Loucy (cell line): ENCODE measurements at regions not wholly inside any gene's neighbourhood (a gene's known extent, or its start where the extent isn't known, plus 50 kb on each side); places are given as distances from the start of the nearest gene placed in this dataset.

ENCODE experiments used
- H2AFZ ChIP-seq: fragments of 200-600 bp; sonication (generic); 2 replicates; pipeline ENCODE4 v1.6.0; 2016; ENCODE audit warnings: antibody characterized with exemption, mild to moderate bottlenecking, low read length, moderate library complexity
- H3F3A ChIP-seq: fragments of 200-600 bp; 2 replicates; pipeline ENCODE4 v1.6.0; 2016; ENCODE audit warnings: antibody characterized with exemption, low read depth, mild to moderate bottlenecking
- H3K27me3 ChIP-seq: fragments of 200-600 bp; sonication (generic); 2 replicates; pipeline ENCODE4 v1.6.1; 2014; ENCODE audit warnings: low read length, mild to moderate bottlenecking; ENCODE audit not compliant: insufficient read depth, poor library complexity, severe bottlenecking
- H3K36me3 ChIP-seq: fragments of 200-600 bp; sonication (generic); 2 replicates; pipeline ENCODE4 v1.6.1; 2016; ENCODE audit warnings: low read length; ENCODE audit not compliant: insufficient read depth
- H3K4me1 ChIP-seq: fragments of 200-600 bp; sonication (generic); 2 replicates; pipeline ENCODE4 v1.5.1; 2014; ENCODE audit warnings: low read length, mild to moderate bottlenecking; ENCODE audit not compliant: insufficient read depth, poor library complexity, severe bottlenecking
- H3K4me2 ChIP-seq: fragments of 200-600 bp; sonication (generic); 2 replicates; pipeline ENCODE4 v1.6.0; 2014; ENCODE audit warnings: antibody characterized with exemption, low read length, low read depth, mild to moderate bottlenecking; ENCODE audit not compliant: poor library complexity, severe bottlenecking
- H3K4me3 ChIP-seq: fragments of 200-600 bp; sonication (generic); 2 replicates; pipeline ENCODE4 v1.5.1; 2014; ENCODE audit warnings: low read length, mild to moderate bottlenecking, mixed read lengths; ENCODE audit not compliant: poor library complexity, severe bottlenecking
- H3K79me2 ChIP-seq: fragments of 200-600 bp; sonication (generic); 2 replicates; pipeline ENCODE4 v1.6.1; 2014; ENCODE audit warnings: low read length; ENCODE audit not compliant: insufficient read depth
- H3K9ac ChIP-seq: fragments of 200-600 bp; sonication (generic); 2 replicates; pipeline ENCODE4 v1.6.0; 2014; ENCODE audit warnings: mild to moderate bottlenecking, low read depth, low read length, moderate library complexity; ENCODE audit not compliant: poor library complexity, severe bottlenecking
- H3K9me2 ChIP-seq: fragments of 200-600 bp; sonication (generic); replicated peaks from 2 replicates; pipeline ENCODE4 v1.6.1; 2016; ENCODE audit warnings: low read depth, low read length, mixed read lengths
- H3K9me3 ChIP-seq: fragments of 200-600 bp; sonication (generic); 2 replicates; pipeline ENCODE4 v1.6.1; 2014; ENCODE audit warnings: mild to moderate bottlenecking, antibody characterized with exemption, low read length, low read depth; ENCODE audit not compliant: insufficient read depth
- H4K20me1 ChIP-seq: fragments of 200-600 bp; sonication (generic); 2 replicates; pipeline ENCODE4 v1.6.0; 2014; ENCODE audit warnings: antibody characterized with exemption, low read length, mild to moderate bottlenecking; ENCODE audit not compliant: insufficient read depth, poor library complexity, severe bottlenecking
- EZH2phosphoT487 ChIP-seq: fragments of 200-600 bp; IDR thresholded peaks from 2 replicates; pipeline ENCODE4 v1.6.1; 2018; ENCODE audit warnings: antibody characterized with exemption, mild to moderate bottlenecking, moderate library complexity, borderline replicate concordance
- TF ChIP-seq, protein P1 (sequence below): fragments of 200-600 bp; sonication (generic); conservative IDR thresholded peaks from 2 replicates; pipeline ENCODE4 v1.5.1; 2014; ENCODE audit warnings: mild to moderate bottlenecking, antibody characterized with exemption, low read length

DNA sequence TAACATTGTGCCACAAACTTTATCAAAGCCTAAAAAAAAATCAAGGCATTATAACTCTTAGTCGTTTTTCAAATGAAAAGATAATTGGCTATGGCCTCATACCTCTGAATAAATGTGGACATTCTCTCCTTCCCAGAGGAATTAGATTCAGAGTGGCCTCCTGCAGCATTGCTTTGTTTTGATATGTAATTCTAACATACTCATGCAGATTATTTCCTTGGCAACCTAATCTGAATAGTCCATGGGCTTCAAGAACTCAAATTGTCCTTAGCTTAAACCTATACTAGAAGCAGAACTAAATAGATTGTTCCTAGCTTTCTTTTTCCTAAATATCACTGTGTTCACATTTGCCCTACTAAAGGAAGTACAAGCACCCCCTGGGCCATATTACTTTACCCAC, 1146.9 kb downstream of the OLFM4 start:
- Histone ChIP-seq H3K79me2 (no peaks in the 10 kb centered on the region), H3K9me2 (no peaks in the 10 kb centered on the region), H3K4me3 (no peak overlapping the region), H4K20me1 (no peaks in the 10 kb centered on the region), H3F3A (no peaks in the 10 kb centered on the region), H3K27me3 (no peaks in the 10 kb centered on the region), H2AFZ (no peak overlapping the region), H3K36me3 (no peaks in the 10 kb centered on the region), H3K4me1 (no peaks in the 10 kb centered on the region), H3K4me2 (no peak overlapping the region), H3K9me3 (no peaks in the 10 kb centered on the region; the same call in 1 of the 2 replicates), H3K9ac (no peak overlapping the region)
- TF ChIP-seq, protein P1, sequence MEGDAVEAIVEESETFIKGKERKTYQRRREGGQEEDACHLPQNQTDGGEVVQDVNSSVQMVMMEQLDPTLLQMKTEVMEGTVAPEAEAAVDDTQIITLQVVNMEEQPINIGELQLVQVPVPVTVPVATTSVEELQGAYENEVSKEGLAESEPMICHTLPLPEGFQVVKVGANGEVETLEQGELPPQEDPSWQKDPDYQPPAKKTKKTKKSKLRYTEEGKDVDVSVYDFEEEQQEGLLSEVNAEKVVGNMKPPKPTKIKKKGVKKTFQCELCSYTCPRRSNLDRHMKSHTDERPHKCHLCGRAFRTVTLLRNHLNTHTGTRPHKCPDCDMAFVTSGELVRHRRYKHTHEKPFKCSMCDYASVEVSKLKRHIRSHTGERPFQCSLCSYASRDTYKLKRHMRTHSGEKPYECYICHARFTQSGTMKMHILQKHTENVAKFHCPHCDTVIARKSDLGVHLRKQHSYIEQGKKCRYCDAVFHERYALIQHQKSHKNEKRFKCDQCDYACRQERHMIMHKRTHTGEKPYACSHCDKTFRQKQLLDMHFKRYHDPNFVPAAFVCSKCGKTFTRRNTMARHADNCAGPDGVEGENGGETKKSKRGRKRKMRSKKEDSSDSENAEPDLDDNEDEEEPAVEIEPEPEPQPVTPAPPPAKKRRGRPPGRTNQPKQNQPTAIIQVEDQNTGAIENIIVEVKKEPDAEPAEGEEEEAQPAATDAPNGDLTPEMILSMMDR: no peak
- no peak for TF ChIP-seq EZH2phosphoT487

DNA sequence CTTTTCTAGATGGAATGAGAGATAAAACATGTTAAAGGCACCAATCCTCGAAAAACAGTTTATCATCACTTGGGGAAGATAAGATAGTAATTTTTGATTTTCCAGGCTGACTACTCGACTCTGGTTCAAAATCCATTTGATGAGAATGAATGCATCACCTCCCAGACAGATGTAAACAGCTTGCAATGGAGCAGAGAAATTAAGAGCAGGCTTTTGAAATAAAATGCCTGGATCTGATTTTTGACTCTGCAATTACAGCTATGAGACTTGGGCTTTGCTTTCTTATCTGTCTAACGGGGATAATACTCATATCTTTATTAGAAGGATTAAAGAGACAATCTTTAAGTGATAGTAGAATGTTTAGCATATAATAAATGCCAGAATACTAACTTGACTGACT, 1148.9 kb downstream of the OLFM4 start:
- H3K27me3 ChIP-seq: no peaks in the 10 kb centered on the region
- H4K20me1 ChIP-seq: no peaks in the 10 kb centered on the region
- no peak overlapping the region for H3K9ac ChIP-seq
- no peaks in the 10 kb centered on the region for H3K9me2 ChIP-seq
- TF ChIP-seq, protein P1: no peak
- no peaks in the 10 kb centered on the region for H3K9me3 ChIP-seq
- H3K79me2 ChIP-seq: no peaks in the 10 kb centered on the region
- no peak overlapping the region for H3K4me3 ChIP-seq
- no peaks in the 10 kb centered on the region for H3K36me3 ChIP-seq
- H3K4me1 ChIP-seq: no peaks in the 10 kb centered on the region
- H3F3A ChIP-seq: no peaks in the 10 kb centered on the region
- no peak overlapping the region for H2AFZ ChIP-seq
- H3K4me2 ChIP-seq: no peak overlapping the region

DNA sequence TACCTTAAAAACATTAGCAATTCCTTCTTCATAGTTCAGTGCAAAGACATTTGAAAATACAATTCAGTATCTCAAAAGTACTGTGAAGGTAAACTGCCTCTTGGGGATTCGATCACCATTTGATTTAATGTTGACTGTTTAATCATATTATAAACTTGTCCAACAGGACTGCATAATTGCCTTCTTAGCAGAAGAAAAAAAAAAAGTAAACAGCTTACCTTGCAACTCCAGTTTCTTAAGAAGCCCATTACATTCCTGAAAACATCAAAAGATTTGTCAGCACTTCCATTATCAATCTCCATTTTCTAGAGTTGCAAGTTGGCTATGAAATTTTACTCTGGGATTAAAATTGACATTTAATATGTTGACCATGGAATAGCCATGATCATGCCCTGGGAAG, 1154.6 kb downstream of the OLFM4 start:
- H2AFZ ChIP-seq: no peak overlapping the region

More for the DNA sequence above, 1154.6 kb downstream of the OLFM4 start:
- Histone ChIP-seq H3K9me2 (no peaks in the 10 kb centered on the region), H3F3A (no peaks in the 10 kb centered on the region), H3K27me3 (no peaks in the 10 kb centered on the region), H3K9ac (no peak overlapping the region), H3K4me3 (no peak overlapping the region), H3K36me3 (no peaks in the 10 kb centered on the region), H3K79me2 (no peaks in the 10 kb centered on the region), H3K9me3 (no peaks in the 10 kb centered on the region), H4K20me1 (no peaks in the 10 kb centered on the region), H3K4me2 (no peak overlapping the region), H3K4me1 (no peaks in the 10 kb centered on the region)
- TF ChIP-seq, protein P1: no peak
